Kidney glomerular epithelial cell (primary cell): ENCODE measurements at regions not wholly inside any gene's neighbourhood (a gene's known extent, or its start where the extent isn't known, plus 50 kb on each side); places are given as distances from the start of the nearest gene placed in this dataset.
"Not testable (repeated sequence)": the region's sequence is repeated elsewhere in the genome, so short reads cannot be mapped to it uniquely, and the experiment has no call there.

ENCODE experiments used
- DNase-seq: peaks from one replicate; lab custom pipeline; 2025; lab: John Stamatoyannopoulos, UW

- no peak for DNase-seq
These were observed 194.1 kb upstream of the KBTBD8 start for GRCh38 chr3:66803721-66804695.

GRCh38 chr3:66808891-66809594, 189.1 kb upstream of the KBTBD8 start:
- no peak for DNase-seq

GRCh38 chr3:66809595-66809958, 188.5 kb upstream of the KBTBD8 start:
- no peak for DNase-seq

GRCh38 chr3:66812136-66812535, 186.0 kb upstream of the KBTBD8 start:
- no peak for DNase-seq

- no peak for DNase-seq
These were observed 185.4 kb upstream of the KBTBD8 start for GRCh38 chr3:66812741-66813140.

- peak; percentile 64 for DNase-seq
These were observed 181.9 kb upstream of the KBTBD8 start for GRCh38 chr3:66816090-66816761.

GRCh38 chr3:66817951-66818557, 180.1 kb upstream of the KBTBD8 start:
- no peak for DNase-seq

GRCh38 chr3:66819993-66820501, 178.1 kb upstream of the KBTBD8 start:
- DNase-seq, result no peak

GRCh38 chr3:66822186-66823008, 175.7 kb upstream of the KBTBD8 start:
- DNase-seq, result peak; percentile 34

- DNase-seq, result no peak
These were observed 175.1 kb upstream of the KBTBD8 start for GRCh38 chr3:66823009-66823397.

- no peak for DNase-seq
These were observed 174.6 kb upstream of the KBTBD8 start for GRCh38 chr3:66823532-66823931.

GRCh38 chr3:66825375-66825774, 172.7 kb upstream of the KBTBD8 start:
- no peak for DNase-seq

- DNase-seq, result no peak
These were observed 170.4 kb upstream of the KBTBD8 start for GRCh38 chr3:66827726-66828125.

GRCh38 chr3:66828303-66828702, 169.8 kb upstream of the KBTBD8 start:
- no peak for DNase-seq

- no peak for DNase-seq
These were observed 167.8 kb upstream of the KBTBD8 start for GRCh38 chr3:66830301-66830700.

GRCh38 chr3:66831931-66832330, 166.2 kb upstream of the KBTBD8 start:
- no peak for DNase-seq

- no peak for DNase-seq
These were observed 161.5 kb upstream of the KBTBD8 start for GRCh38 chr3:66836363-66837152.

GRCh38 chr3:66838704-66839103, 159.4 kb upstream of the KBTBD8 start:
- no peak for DNase-seq

- no peak for DNase-seq
These were observed 158.6 kb upstream of the KBTBD8 start for GRCh38 chr3:66839508-66839907.

GRCh38 chr3:66842761-66843464, 155.2 kb upstream of the KBTBD8 start:
- DNase-seq, result not testable (repeated sequence)
